ENCODE measurements at regions not wholly inside any gene's neighbourhood (a gene's known extent, or its start where the extent isn't known, plus 50 kb on each side); places are given as distances from the start of the nearest gene placed in this dataset.

GRCh38 chr14:58709949-58710348 is 72.2 kb downstream of the DACT1 start:
- no peaks in the 10 kb centered on the region for H4K20me1 ChIP-seq (ENCODE audit: control insufficient read depth, insufficient read depth, low read length, poor library complexity, severe bottlenecking)
- no CpG with 5 or more reads among the region's 2 CpGs for WGBS (ENCODE audit: insufficient coverage)
- ChIA-PET POLR2A (no interaction called here), CTCF (no interaction called here)
- H3K27ac ChIP-seq (ENCODE audit: low read length in 2 of 2) = no peak overlapping the region
- H3K27ac Mint-ChIP-seq = no peak overlapping the region
- no peak overlapping the region for H3K9ac ChIP-seq (ENCODE audit: low read length)
- no peak overlapping the region for H3K4me3 ChIP-seq (ENCODE audit: control extremely low read depth in 1 of 5, extremely low read depth in 1 of 5, insufficient read depth in 1 of 5, low read depth in 2 of 5, low read length in 4 of 5)
- no peaks in the 10 kb centered on the region for H3K4me1 ChIP-seq (ENCODE audit: control insufficient read depth in 2 of 2, insufficient read depth in 2 of 2, low read length in 2 of 2)
- peaks cover 2% of the 10 kb centered on the region for H3K27me3 Mint-ChIP-seq
- intact Hi-C loops (cut with micrococcal nuclease) = no loop called here
- H3K36me3 ChIP-seq (replicated peaks in 1 of 2; ENCODE audit: control extremely low read depth in 1 of 2, control insufficient read depth in 1 of 2, extremely low read depth in 1 of 2, insufficient read depth in 2 of 2, low read length in 1 of 2) = no peaks in the 10 kb centered on the region
- no peaks in the 10 kb centered on the region for H3K27me3 ChIP-seq (replicated peaks in 1 of 4; ENCODE audit: control extremely low read depth in 1 of 4, control insufficient read depth in 3 of 4, insufficient read depth in 4 of 4, low read length in 3 of 4)
- no peaks in the 10 kb centered on the region for H3K9me3 ChIP-seq (ENCODE audit: control extremely low read depth in 1 of 3, control insufficient read depth in 2 of 3, insufficient read depth in 1 of 3, low read length in 2 of 3)
- H3K4me3 Mint-ChIP-seq = no peak overlapping the region
- no peaks in the 10 kb centered on the region for H3K4me1 Mint-ChIP-seq
- no peak for TF ChIP-seq CTCF (IDR thresholded peaks at IDR 0.05)
- no peak for TF ChIP-seq EZH2 (IDR thresholded peaks at IDR 0.05; ENCODE audit: borderline replicate concordance, insufficient read depth, low read depth, low read length, poor library complexity, severe bottlenecking)
- ATAC-seq (ENCODE audit: low read depth) (no peak), DNase-seq (no peak)
- no peaks in the 10 kb centered on the region for H3K79me2 ChIP-seq (ENCODE audit: control insufficient read depth, insufficient read depth, low read length)
- no peak overlapping the region for H2AFZ ChIP-seq (ENCODE audit: insufficient read depth, low read depth, low read length, poor library complexity, severe bottlenecking)
- no peaks in the 10 kb centered on the region for H3K9me3 Mint-ChIP-seq (ENCODE audit: insufficient read depth)
- no peak overlapping the region for H3K4me2 ChIP-seq (replicated peaks; ENCODE audit: low read depth, low read length, poor library complexity, severe bottlenecking)

- Histone ChIP-seq H3K9ac (ENCODE audit: low read length) (no peak overlapping the region), H3K36me3 (replicated peaks in 1 of 2; ENCODE audit: control extremely low read depth in 1 of 2, control insufficient read depth in 1 of 2, extremely low read depth in 1 of 2, insufficient read depth in 2 of 2, low read length in 1 of 2) (no peaks in the 10 kb centered on the region), H3K4me3 (ENCODE audit: control extremely low read depth in 1 of 5, extremely low read depth in 1 of 5, insufficient read depth in 1 of 5, low read depth in 2 of 5, low read length in 4 of 5) (no peak overlapping the region), H4K20me1 (ENCODE audit: control insufficient read depth, insufficient read depth, low read length, poor library complexity, severe bottlenecking) (no peaks in the 10 kb centered on the region), H3K4me1 (ENCODE audit: control insufficient read depth in 2 of 2, insufficient read depth in 2 of 2, low read length in 2 of 2) (no peaks in the 10 kb centered on the region), H3K27me3 (replicated peaks in 1 of 4; ENCODE audit: control extremely low read depth in 1 of 4, control insufficient read depth in 3 of 4, insufficient read depth in 4 of 4, low read length in 3 of 4) (no peaks in the 10 kb centered on the region), H3K4me2 (replicated peaks; ENCODE audit: low read depth, low read length, poor library complexity, severe bottlenecking) (no peak overlapping the region), H2AFZ (ENCODE audit: insufficient read depth, low read depth, low read length, poor library complexity, severe bottlenecking) (no peak overlapping the region), H3K27ac (ENCODE audit: low read length in 2 of 2) (no peak overlapping the region), H3K79me2 (ENCODE audit: control insufficient read depth, insufficient read depth, low read length) (no peaks in the 10 kb centered on the region), H3K9me3 (ENCODE audit: control extremely low read depth in 1 of 3, control insufficient read depth in 2 of 3, insufficient read depth in 1 of 3, low read length in 2 of 3) (no peaks in the 10 kb centered on the region)
- no peak overlapping the region for H3K27ac Mint-ChIP-seq
- intact Hi-C loops (cut with micrococcal nuclease) = no loop called here
- H3K4me3 Mint-ChIP-seq = no peak overlapping the region
- no peaks in the 10 kb centered on the region for H3K27me3 Mint-ChIP-seq
- CTCF ChIA-PET = no interaction called here
- H3K4me1 Mint-ChIP-seq = no peaks in the 10 kb centered on the region
- POLR2A ChIA-PET = no interaction called here
- TF ChIP-seq EZH2 (IDR thresholded peaks at IDR 0.05; ENCODE audit: borderline replicate concordance, insufficient read depth, low read depth, low read length, poor library complexity, severe bottlenecking) (no peak), CTCF (IDR thresholded peaks at IDR 0.05) (no peak)
- ATAC-seq (ENCODE audit: low read depth) (no peak), DNase-seq (no peak)
- 100% methylated on average over 1 of the region's 3 CpGs for WGBS (ENCODE audit: insufficient coverage)
- H3K9me3 Mint-ChIP-seq (ENCODE audit: insufficient read depth) = no peaks in the 10 kb centered on the region
These were observed 73.6 kb downstream of the DACT1 start for GRCh38 chr14:58711382-58711781.

Data from B cell (primary cell).